ENCODE measurements at regions not wholly inside any gene's neighbourhood (a gene's known extent, or its start where the extent isn't known, plus 50 kb on each side); places are given as distances from the start of the nearest gene placed in this dataset.

DNA sequence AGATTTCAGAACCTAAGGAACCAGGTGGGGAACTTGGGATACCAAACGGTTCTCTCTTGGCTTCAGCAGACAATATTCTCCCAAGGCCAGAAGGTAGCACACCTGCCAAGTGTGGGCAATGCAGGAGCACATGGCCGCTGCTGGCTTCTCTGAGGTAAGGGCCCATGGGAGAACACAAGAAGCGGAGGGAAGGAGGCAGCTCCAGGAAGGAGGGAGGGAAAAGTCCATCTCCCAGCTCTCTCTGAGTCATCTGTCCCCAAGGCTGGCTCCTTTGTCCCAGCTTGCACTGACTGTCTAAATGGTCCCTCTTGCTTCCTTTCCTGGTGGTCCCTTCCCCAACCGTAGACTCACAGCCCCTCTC is 557.9 kb upstream of the CADM1 start:
- no peak overlapping the region for H2AFZ ChIP-seq (ENCODE audit: low read length)
- H3K27ac ChIP-seq (ENCODE audit: low read depth, low read length, poor library complexity, severe bottlenecking): no peak overlapping the region
- no peaks in the 10 kb centered on the region for H4K20me1 ChIP-seq (ENCODE audit: insufficient read depth, low read length)
- H3K4me3 ChIP-seq (ENCODE audit: low read depth, low read length, poor library complexity, severe bottlenecking): no peak overlapping the region
- H3F3A ChIP-seq (ENCODE audit: insufficient read depth, low read length): no peaks in the 10 kb centered on the region
- TF ChIP-seq EZH2 (IDR thresholded peaks at IDR 0.05; ENCODE audit: borderline replicate concordance, low read length): no peak
- TF ChIP-seq, protein P1, sequence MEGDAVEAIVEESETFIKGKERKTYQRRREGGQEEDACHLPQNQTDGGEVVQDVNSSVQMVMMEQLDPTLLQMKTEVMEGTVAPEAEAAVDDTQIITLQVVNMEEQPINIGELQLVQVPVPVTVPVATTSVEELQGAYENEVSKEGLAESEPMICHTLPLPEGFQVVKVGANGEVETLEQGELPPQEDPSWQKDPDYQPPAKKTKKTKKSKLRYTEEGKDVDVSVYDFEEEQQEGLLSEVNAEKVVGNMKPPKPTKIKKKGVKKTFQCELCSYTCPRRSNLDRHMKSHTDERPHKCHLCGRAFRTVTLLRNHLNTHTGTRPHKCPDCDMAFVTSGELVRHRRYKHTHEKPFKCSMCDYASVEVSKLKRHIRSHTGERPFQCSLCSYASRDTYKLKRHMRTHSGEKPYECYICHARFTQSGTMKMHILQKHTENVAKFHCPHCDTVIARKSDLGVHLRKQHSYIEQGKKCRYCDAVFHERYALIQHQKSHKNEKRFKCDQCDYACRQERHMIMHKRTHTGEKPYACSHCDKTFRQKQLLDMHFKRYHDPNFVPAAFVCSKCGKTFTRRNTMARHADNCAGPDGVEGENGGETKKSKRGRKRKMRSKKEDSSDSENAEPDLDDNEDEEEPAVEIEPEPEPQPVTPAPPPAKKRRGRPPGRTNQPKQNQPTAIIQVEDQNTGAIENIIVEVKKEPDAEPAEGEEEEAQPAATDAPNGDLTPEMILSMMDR (IDR thresholded peaks at IDR 0.05; ENCODE audit: low read length): no peak
- no peaks in the 10 kb centered on the region for H3K79me2 ChIP-seq (ENCODE audit: insufficient read depth, low read length)
- no peak overlapping the region for H3K4me2 ChIP-seq (ENCODE audit: low read length)
- peaks cover 5% of the 10 kb centered on the region for H3K4me1 ChIP-seq (ENCODE audit: insufficient read depth, low read length, severe bottlenecking)
- H3K9ac ChIP-seq (ENCODE audit: low read length): no peak overlapping the region
- H3K9me2 ChIP-seq (ENCODE audit: low read depth, low read length): no peaks in the 10 kb centered on the region
- H3K27me3 ChIP-seq (ENCODE audit: insufficient read depth, low read length): no peaks in the 10 kb centered on the region
- H3K36me3 ChIP-seq (ENCODE audit: insufficient read depth, low read length): no peaks in the 10 kb centered on the region
- H3K9me3 ChIP-seq (ENCODE audit: low read length): no peaks in the 10 kb centered on the region

DNA sequence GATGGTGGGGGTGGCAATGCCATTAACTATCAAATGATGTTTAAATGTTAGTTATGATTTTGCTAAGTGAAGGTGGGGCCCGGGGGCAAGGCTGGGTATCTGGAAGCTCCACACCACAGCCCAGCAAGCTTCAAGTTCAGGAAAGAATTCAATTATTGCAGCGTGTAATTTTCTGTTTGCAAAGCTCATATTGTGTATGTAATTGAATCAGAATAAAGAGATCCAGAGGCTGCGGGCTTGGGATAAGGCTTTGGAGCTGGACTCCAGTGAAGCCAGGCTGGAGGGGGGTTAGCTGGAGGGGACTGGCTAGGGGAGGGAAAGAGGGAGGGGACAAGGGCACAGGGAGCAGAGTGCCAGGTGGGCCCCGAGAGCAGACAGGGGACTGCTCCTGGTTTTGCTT is 557.1 kb upstream of the CADM1 start:
- no peaks in the 10 kb centered on the region for H3K9me3 ChIP-seq (ENCODE audit: low read length)
- no peaks in the 10 kb centered on the region for H4K20me1 ChIP-seq (ENCODE audit: insufficient read depth, low read length)

DNA sequence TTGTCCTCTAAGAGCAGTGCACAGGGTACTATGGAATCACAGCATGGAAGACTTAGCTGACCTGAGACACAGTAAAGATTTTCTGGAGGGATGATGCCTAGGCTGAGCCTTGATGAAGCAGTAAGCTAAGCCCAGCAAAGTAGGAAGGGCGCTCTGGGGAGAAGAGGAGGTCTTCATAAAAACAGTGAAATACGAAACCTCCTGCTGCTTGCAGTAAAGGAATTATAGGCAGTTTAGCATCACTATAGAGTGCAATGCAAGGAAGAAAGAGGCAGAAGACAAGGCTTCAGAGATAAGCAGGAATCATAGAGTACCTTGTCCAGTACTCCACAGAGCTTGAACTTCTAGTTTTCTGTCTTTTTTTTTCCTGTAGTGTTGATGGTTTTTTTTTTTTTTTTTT is 555.7 kb upstream of the CADM1 start:
- H3K4me3 ChIP-seq (ENCODE audit: low read depth, low read length, poor library complexity, severe bottlenecking): no peak overlapping the region
- no peaks in the 10 kb centered on the region for H3K4me1 ChIP-seq (ENCODE audit: insufficient read depth, low read length, severe bottlenecking)
- TF ChIP-seq, protein P1 (IDR thresholded peaks at IDR 0.05; ENCODE audit: low read length): no peak
- TF ChIP-seq EZH2 (IDR thresholded peaks at IDR 0.05; ENCODE audit: borderline replicate concordance, low read length): no peak
- H3K9me2 ChIP-seq (ENCODE audit: low read depth, low read length): no peaks in the 10 kb centered on the region
- H3K9ac ChIP-seq (ENCODE audit: low read length): no peak overlapping the region
- H3F3A ChIP-seq (ENCODE audit: insufficient read depth, low read length): no peaks in the 10 kb centered on the region
- no peak overlapping the region for H3K4me2 ChIP-seq (ENCODE audit: low read length)
- H4K20me1 ChIP-seq (ENCODE audit: insufficient read depth, low read length): no peaks in the 10 kb centered on the region
- no peak overlapping the region for H2AFZ ChIP-seq (ENCODE audit: low read length)
- H3K36me3 ChIP-seq (ENCODE audit: insufficient read depth, low read length): no peaks in the 10 kb centered on the region
- no peaks in the 10 kb centered on the region for H3K9me3 ChIP-seq (ENCODE audit: low read length)
- H3K27ac ChIP-seq (ENCODE audit: low read depth, low read length, poor library complexity, severe bottlenecking): no peak overlapping the region
- H3K27me3 ChIP-seq (ENCODE audit: insufficient read depth, low read length): no peaks in the 10 kb centered on the region
- no peaks in the 10 kb centered on the region for H3K79me2 ChIP-seq (ENCODE audit: insufficient read depth, low read length)

More for the DNA sequence above, 557.1 kb upstream of the CADM1 start:
- Histone ChIP-seq H3K9ac (ENCODE audit: low read length) (no peak overlapping the region), H3K9me2 (ENCODE audit: low read depth, low read length) (no peaks in the 10 kb centered on the region), H3K4me1 (ENCODE audit: insufficient read depth, low read length, severe bottlenecking) (peaks cover 5% of the 10 kb centered on the region), H3K36me3 (ENCODE audit: insufficient read depth, low read length) (no peaks in the 10 kb centered on the region), H3K4me2 (ENCODE audit: low read length) (no peak overlapping the region), H3K4me3 (ENCODE audit: low read depth, low read length, poor library complexity, severe bottlenecking) (no peak overlapping the region), H3K27me3 (ENCODE audit: insufficient read depth, low read length) (no peaks in the 10 kb centered on the region), H3F3A (ENCODE audit: insufficient read depth, low read length) (no peaks in the 10 kb centered on the region), H2AFZ (ENCODE audit: low read length) (no peak overlapping the region), H3K79me2 (ENCODE audit: insufficient read depth, low read length) (no peaks in the 10 kb centered on the region), H3K27ac (ENCODE audit: low read depth, low read length, poor library complexity, severe bottlenecking) (no peak overlapping the region)
- TF ChIP-seq, protein P1 (IDR thresholded peaks at IDR 0.05; ENCODE audit: low read length): no peak
- no peak for TF ChIP-seq EZH2 (IDR thresholded peaks at IDR 0.05; ENCODE audit: borderline replicate concordance, low read length)

Data from OCI-LY1 (cell line).